Body of pancreas (tissue), 4 donors: ENCODE measurements at regions not wholly inside any gene's neighbourhood (a gene's known extent, or its start where the extent isn't known, plus 50 kb on each side); places are given as distances from the start of the nearest gene placed in this dataset.

Source experiments
- ATAC-seq: fragments of 150-250 bp; one replicate; pipeline ENCODE4 v1.9.1; 2016
- DNase-seq, 4 donors: peaks; one replicate each; pipeline ENCODE4 v3.0.0-alpha.2; 2019
- H3K27ac ChIP-seq, 4 donors: fragments of 200-600 bp; sonication (generic); 1 replicate in 3 of 4; 2 replicates in 1 of 4; pipeline versions ENCODE4 v1.5.1 to v1.6.1; 2016 to 2019; ENCODE audit warnings: mild to moderate bottlenecking in 1 of 4, mixed read lengths in 1 of 4, moderate library complexity in 1 of 4
- H3K27me3 ChIP-seq, 2 donors: fragments of 200-600 bp; sonication (generic); one replicate each; pipeline ENCODE4 v1.6.0; 2016; ENCODE audit warnings: mild to moderate bottlenecking in 1 of 2
- H3K36me3 ChIP-seq, 2 donors: fragments of 200-600 bp; sonication (generic); replicated peaks in 1 of 2; 2 replicates each; pipeline ENCODE4 v1.5.1; 2016; ENCODE audit warnings: low read depth in 2 of 2; ENCODE audit not compliant: insufficient read depth in 1 of 2
- H3K4me1 ChIP-seq: fragments of 200-600 bp; sonication (generic); one replicate; pipeline ENCODE4 v1.6.0; 2016
- H3K4me3 ChIP-seq, 2 donors: fragments of 200-600 bp; sonication (generic); 1 replicate in 1 of 2; 2 replicates in 1 of 2; pipeline ENCODE4 v1.5.1; 2016 to 2019
- H3K9me3 ChIP-seq, 3 donors: fragments of 200-600 bp; sonication (generic); 1 replicate in 2 of 3; 2 replicates in 1 of 3; pipeline ENCODE4 v1.5.1; 2016
- POLR2A ChIP-seq, 3 donors: fragments of 450-650 bp; IDR thresholded peaks; one replicate each; pipeline ENCODE4 v1.6.1; 2016; ENCODE audit warnings: antibody characterized with exemption in 3 of 3, mild to moderate bottlenecking in 2 of 3
- WGBS, 2 donors: methylation state at CpG; one replicate each; pipeline ENCODE4 v1.1.5; 2017; 5-methylcytosine and 5-hydroxymethylcytosine counted together
- intact Hi-C: fragments of 100-400 bp; cut with DNase I; formaldehyde crosslinking; loops from one replicate; pipeline ENCODE4 v1.15.1; 2023

DNA sequence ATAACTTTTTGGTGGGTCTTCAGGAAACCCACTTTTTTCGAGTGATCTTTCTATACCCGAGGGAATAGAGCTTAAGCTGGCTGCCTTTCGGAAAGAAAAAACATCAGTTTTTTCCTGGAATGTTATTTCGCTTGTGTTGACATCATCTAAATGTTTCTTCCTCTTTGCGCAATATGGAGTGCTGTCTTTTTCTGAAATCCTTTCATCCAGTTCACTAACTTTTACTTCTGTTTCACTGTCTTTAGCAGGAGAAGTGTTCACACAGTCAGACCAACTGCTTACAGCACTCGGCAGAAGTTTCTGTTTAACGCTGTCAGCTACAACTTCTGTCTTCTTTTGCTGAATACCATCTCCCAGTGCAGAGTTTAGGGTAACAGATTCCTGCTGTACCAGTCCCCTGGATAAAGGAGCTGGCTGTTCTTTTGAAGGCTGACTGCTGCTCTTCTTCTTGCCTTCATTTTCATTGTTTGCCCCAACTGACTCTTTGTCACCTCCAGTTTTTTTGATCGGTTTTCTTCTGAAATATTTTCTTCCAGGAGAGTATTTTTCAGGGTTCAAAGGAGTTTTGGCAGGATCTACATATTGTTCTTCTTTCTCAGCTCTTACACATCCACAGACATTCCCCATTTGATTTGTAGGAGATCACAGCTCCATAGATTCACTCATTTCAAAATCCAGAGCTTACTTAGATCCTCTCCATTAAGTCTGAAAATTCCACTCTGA lies 50.0 kb upstream of the DST start:
- H3K27ac ChIP-seq, result peak overlapping the region; percentile 19 to 73 (median 68)
- TF ChIP-seq POLR2A (IDR thresholded peaks at IDR 0.05), result no peak
- peaks cover 11% of the 10 kb centered on the region for H3K4me1 ChIP-seq
- no peaks in the 10 kb centered on the region for H3K27me3 ChIP-seq
- ATAC-seq, result peak; percentile 37
- no peak overlapping the region for H3K4me3 ChIP-seq
- WGBS, 2 donors, result 52 to 62% methylated on average over 8 of the region's 8 CpGs
- H3K9me3 ChIP-seq, result no peaks in the 10 kb centered on the region
- no peak for DNase-seq
- H3K36me3 ChIP-seq, result no peaks in the 10 kb centered on the region
- intact Hi-C loops, result loop anchor here (10.0 kb wide), 1 partner anchor 48 kb away; the partner anchor contains the start of gene DST
